GM21737 (cell line): ENCODE measurements at regions not wholly inside any gene's neighbourhood (a gene's known extent, or its start where the extent isn't known, plus 50 kb on each side); places are given as distances from the start of the nearest gene placed in this dataset.

Source experiments
- ATAC-seq: cut with Tn5 transposase; IDR thresholded peaks from one replicate; pipeline ENCODE4 v1.9.1; 2021; ENCODE audit warnings: mild to moderate bottlenecking, moderate library complexity; ENCODE audit not compliant: unreplicated experiment

GRCh38 chr3:159210336-159210735 is 408.5 kb downstream of the MFSD1 start:
- ATAC-seq, result no peak

DNA sequence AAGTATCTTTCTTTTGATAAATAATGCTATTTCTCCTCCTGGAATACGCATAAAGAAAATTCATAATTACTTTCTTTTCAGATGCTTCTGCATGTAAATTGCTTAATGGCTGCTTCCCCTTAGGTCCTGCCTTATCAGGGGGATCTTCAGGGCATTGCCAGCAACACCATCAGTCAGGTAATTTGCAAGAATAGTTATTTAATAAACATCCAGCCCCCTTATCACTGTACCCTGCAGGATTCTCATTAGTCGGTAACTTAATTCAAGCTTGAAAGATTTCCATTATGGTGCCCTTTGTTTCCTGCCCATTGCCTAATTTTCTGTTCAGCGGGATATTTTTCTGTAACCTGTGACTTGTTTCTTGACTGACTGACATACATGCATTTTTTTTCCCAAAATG is 414.5 kb downstream of the MFSD1 start:
- ATAC-seq, result no peak

- ATAC-seq, result no peak
Observed at GRCh38 chr3:159219231-159219630, 417.4 kb downstream of the MFSD1 start.

DNA sequence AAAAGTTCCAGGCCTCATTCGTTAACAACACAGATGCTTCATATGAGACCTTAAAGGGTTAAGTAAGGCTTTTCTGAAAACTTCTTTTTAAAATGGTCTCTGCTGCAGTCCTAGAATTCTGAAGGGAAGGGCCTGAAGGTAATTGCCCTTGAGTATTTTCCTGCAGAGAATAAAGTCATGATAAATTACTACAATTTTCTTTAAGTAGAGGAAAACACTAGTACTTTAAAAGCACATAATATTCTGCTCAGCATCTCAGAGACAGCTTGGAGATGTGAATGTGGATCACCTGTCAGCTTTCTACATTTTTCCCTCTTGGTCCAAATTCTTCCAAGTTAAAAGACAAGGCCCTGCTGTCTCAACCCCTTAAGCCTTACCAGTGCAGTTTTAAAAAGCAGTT is 419.5 kb downstream of the MFSD1 start:
- no peak for ATAC-seq

DNA sequence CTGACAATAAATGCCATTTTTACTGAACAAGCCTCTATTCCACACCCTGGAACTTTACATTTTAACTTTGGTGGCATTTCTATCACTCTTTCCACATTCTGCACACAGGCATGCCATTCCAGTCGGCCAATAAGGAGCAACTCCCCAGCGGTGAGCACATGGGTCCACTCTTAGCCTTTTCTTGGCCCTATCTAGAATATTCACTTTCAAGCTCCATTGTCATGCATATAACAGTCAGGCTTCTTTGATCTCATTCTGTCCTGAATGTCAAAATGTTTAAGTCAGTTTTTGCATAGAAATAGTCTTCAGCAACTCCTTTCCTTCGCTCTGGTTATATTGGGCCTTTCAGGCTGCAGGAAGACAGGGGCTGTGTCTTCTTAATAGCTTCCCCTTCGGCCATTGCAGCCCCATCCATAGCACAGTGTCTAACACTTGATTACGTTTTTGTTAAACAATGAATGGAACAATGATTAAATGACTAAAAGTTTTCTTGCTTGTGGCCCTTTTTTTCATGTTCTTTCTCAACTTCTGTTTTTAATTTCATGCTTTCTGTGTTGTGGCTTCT is 427.3 kb downstream of the MFSD1 start:
- ATAC-seq, result no peak

DNA sequence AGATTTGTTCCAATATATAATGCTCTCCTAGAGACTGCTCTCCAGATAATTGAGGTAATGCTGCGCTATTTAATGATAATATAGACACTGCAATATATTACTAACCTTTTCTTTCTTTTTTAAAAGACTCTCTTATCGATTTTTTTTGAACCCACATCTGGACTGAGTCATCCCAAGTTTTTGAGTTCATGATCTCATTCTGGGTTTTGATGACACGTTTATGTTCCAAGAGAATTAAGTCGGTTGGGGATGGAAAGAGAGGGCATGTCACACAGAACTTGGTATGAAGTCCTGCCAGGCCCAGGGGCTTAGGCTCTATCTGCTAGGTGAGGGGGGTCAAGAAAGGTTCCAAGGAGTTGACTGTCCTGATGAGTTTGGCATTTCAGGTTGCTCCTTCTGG is 431.1 kb downstream of the MFSD1 start:
- ATAC-seq, result no peak

GRCh38 chr3:159233734-159234133 is 431.9 kb downstream of the MFSD1 start:
- no peak for ATAC-seq

DNA sequence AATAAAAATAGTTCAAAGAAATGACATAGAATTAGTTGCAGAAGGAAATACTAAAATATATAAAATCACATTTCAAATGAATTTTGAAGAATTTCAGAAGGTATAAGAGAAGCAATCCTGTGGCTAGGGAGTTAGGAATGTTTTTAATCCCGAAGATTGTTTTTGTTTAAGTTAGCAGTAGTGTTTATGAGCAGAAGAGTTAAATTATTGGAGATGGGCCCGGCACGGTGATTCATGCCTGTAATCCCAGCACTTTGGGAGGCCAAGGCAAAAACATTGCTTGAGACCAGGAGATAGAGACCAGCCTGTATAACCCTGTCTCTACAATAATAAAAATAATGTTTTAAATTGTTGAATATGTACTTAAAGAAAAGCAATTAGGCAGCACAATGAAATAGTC is 432.5 kb downstream of the MFSD1 start:
- ATAC-seq, result no peak

- no peak for ATAC-seq
Observed at GRCh38 chr3:159236321-159236720, 434.5 kb downstream of the MFSD1 start.

- no peak for ATAC-seq
Observed at GRCh38 chr3:159237226-159237625, 435.4 kb downstream of the MFSD1 start.

DNA sequence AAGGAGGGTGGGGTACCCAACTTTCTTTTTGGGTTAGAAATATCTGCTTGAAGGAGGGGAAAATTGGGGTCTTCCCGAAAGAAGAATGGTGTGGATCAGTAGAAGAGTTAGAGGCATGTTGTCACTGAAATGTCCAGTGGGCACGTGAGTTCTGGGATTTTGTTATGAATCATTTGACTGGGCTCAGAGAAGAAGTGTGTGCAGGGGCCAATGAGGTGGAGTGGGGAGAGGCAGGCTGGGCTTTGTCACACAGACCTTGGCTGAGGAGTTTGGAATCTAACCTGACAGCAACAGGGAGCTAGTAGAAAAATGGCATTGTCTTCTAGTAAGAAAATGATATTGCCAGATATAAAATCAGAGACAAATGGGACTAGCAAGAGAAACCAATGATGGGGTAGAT is 436.8 kb downstream of the MFSD1 start:
- ATAC-seq, result no peak

DNA sequence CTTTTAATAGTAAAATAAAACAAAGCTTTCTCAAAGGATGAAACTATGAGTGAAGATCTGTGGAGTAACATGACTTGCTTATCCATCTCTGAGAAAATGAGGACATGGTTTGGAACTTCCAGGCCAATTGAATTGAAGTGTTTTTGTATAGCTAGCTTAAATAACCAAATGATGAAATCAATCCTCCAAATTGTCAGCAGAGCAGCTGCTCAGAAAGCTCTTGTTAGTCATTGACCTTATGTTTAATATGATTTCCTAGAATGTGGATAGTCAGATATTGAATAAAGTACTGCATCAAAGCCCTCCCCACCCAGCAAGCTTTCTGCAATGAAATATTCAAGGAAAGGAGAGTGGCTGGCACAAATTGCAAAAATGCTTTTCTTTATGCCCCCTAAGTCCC is 437.2 kb downstream of the MFSD1 start:
- ATAC-seq, result no peak

DNA sequence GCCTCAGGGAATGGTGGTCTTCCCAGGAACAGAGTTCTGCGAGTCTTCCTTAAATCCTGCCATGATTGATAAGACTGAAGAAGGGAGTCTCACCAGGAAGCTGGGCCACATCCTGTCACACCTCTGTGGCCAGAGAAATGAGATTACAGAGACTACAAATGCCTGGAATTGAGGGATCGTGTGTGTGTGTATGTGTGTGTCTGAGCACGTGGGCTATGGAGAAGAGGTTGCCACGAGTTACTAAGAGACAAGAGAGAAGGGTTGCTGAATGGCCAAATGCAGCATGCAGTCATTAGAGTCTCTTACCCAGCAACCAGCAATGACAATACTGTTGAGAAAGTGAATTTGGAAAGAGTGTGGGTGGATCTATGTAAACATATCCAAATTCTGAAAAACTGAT is 443.1 kb downstream of the MFSD1 start:
- ATAC-seq, result no peak

GRCh38 chr3:159245871-159246270 is 444.0 kb downstream of the MFSD1 start:
- ATAC-seq, result no peak

DNA sequence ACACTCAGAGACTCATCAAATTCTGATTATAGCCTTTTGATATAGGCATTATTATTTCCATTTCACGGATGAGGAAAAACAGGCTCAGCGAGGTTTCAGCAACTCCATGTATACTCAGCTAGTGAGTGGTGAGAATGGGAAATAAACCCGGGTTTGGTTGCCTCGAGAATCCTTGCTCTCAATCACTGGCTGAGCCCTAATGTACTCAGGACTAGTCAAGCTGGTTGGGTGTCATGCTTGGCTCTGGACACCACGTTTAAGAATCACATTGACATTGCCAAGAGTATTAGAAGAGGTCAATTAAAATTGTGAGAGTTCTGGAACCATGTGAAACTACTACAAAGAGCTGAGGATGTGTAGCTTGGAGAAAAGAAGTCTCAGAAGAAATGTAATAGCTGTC is 444.5 kb downstream of the MFSD1 start:
- no peak for ATAC-seq

GRCh38 chr3:159249472-159250174 is 447.8 kb downstream of the MFSD1 start:
- ATAC-seq, result no peak

DNA sequence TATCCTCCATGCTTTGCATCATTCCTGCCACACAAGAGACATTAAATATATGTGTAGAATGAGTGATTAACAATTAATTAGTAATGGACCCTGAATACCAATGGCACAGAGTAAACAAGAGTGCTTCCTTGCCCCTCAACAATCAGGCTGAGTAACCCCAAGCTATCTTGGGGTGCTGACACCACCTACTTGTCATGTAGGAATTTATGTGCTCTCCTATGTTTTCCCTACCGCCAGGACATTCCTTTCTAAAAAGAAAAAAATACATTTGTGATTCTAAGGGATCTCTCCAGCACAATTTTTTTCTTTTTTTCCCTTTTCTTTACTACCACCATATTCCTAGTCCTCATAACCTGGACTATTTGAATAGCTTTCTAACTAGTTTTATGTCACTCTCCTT is 449.1 kb downstream of the MFSD1 start:
- no peak for ATAC-seq

DNA sequence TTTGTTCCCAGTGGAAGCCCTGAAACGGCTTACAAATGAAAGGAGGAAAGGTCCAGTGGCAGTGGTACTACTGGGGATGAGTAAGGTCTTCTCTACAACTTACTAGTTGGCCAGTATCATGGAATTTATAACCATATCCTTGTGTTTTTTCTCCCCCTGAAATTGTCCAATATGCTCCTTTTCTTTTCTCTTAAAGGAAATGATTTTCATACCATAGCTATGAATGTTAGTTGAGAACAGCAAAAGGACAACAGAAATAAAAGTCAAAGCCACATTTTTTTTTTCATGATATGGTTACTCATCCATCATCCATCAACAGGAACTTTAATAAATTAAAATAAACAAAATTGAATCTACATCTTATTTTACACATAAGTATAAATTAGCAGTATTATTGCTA is 450.4 kb downstream of the MFSD1 start:
- ATAC-seq, result no peak

GRCh38 chr3:159252772-159253384 is 451.0 kb downstream of the MFSD1 start:
- ATAC-seq, result no peak

DNA sequence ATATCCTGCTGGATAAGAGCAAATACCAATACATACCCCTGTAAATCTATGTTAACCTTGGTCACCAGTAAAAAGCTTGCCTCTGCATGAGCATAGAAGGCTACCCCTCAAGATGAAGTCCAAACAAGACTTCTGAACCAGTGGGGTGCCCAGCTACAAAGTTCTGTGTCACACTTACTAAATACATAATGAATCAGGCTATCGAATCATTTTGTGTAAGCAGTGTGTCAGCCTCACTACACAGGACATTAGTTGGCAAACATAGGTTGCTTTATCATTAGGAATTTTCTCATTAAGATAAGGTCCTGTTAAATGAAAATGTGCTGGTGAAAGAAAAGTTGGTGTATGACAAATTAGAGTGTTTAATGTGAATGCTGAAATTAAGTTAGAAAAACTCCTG is 452.0 kb downstream of the MFSD1 start:
- ATAC-seq, result no peak

DNA sequence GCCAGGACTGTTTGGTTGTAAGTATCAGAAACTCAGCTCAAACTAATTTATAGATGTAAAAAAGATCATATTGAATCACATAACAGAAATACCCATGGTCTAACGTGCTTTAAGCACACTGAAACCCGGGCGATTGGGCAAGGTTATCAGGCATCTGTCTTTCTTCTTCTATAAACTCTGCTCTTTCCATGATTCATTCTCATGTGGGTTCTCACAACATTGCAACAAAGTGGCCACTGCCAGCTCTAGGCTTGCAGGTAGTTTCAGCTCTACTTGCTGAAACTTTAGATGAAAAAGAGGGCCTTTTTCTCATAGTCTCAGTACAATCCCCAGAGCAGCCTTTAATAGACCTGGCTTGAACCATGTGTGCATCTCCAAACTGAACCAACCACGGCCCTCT is 456.1 kb downstream of the MFSD1 start:
- ATAC-seq, result no peak

DNA sequence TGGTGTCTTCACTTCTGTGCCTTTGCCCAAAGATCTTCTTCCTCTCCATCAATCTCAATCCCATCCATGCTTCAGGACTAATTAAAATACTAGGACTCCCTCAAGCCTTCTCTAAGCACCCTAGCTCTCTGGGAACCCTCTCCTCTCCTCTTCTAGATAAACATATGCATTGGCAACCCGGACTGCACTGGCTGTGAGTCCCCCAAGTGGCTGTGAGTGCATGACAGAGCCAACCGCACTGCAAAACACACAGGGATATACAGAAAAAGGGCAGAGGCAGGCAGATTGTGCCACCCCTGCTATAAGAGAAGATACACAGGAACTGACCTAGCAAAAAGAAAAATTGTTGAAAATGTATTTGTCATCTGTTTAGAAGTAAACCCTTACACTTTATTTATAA is 457.1 kb downstream of the MFSD1 start:
- ATAC-seq, result no peak
